DND-41 (cell line): ENCODE measurements at regions not wholly inside any gene's neighbourhood (a gene's known extent, or its start where the extent isn't known, plus 50 kb on each side); places are given as distances from the start of the nearest gene placed in this dataset.

Experiments used
- ATAC-seq: fragments of 200-7000 bp; cut with Tn5 transposase; 3 replicates; pipeline ENCODE4 v1.9.1; 2021; ENCODE audit warnings: low read depth; ENCODE audit not compliant: insufficient read depth
- DNase-seq: peaks from one replicate; pipeline ENCODE4 v3.0.0-alpha.2; 2020
- H2AFZ ChIP-seq: 2 replicates; pipeline ENCODE4 v1.6.0; 2012; ENCODE audit warnings: low read depth, low read length
- H3K27ac ChIP-seq: 2 replicates; pipeline ENCODE4 v1.5.1; 2012; ENCODE audit warnings: low read length, inconsistent platforms
- H3K27me3 ChIP-seq: fragments of 200-600 bp; sonication (generic); 2 replicates; pipeline ENCODE4 v1.6.0; 2012; ENCODE audit warnings: low read length, mild to moderate bottlenecking, inconsistent platforms; ENCODE audit not compliant: insufficient read depth, poor library complexity
- H3K36me3 ChIP-seq: 2 replicates; pipeline ENCODE4 v1.5.1; 2012; ENCODE audit warnings: low read length, inconsistent platforms; ENCODE audit not compliant: insufficient read depth
- H3K4me1 ChIP-seq: 2 replicates; pipeline ENCODE4 v1.5.1; 2012; ENCODE audit warnings: mild to moderate bottlenecking, low read length; ENCODE audit not compliant: insufficient read depth
- H3K4me2 ChIP-seq: 2 replicates; pipeline ENCODE4 v1.6.0; 2012; ENCODE audit warnings: mild to moderate bottlenecking, moderate library complexity, low read length, inconsistent platforms; ENCODE audit not compliant: insufficient read depth
- H3K4me3 ChIP-seq, 2 experiments: fragments of 200-600 bp in 1 of 2; shearing (Covaris generic) in 1 of 2; 2 replicates each; pipeline ENCODE4 v1.5.1; 2012 to 2016; ENCODE audit warnings: inconsistent platforms in 2 of 2, low read length in 2 of 2, mild to moderate bottlenecking in 2 of 2, low read depth in 1 of 2, moderate library complexity in 1 of 2
- H3K79me2 ChIP-seq: 2 replicates; pipeline ENCODE4 v1.6.0; 2012; ENCODE audit warnings: low read length, inconsistent platforms; ENCODE audit not compliant: insufficient read depth
- H3K9ac ChIP-seq: 2 replicates; pipeline ENCODE4 v1.6.0; 2012; ENCODE audit warnings: low read depth, mild to moderate bottlenecking, inconsistent platforms, low read length, moderate library complexity
- H3K9me3 ChIP-seq: 2 replicates; pipeline ENCODE4 v1.5.1; 2012; ENCODE audit warnings: low read length, moderate library complexity, mild to moderate bottlenecking, inconsistent platforms; ENCODE audit not compliant: insufficient read depth, severe bottlenecking
- H4K20me1 ChIP-seq: 2 replicates; pipeline ENCODE4 v1.6.0; 2012; ENCODE audit warnings: low read length; ENCODE audit not compliant: insufficient read depth
- CTCF ChIP-seq: IDR thresholded peaks from 2 replicates; pipeline ENCODE4 v1.5.1; 2012; ENCODE audit warnings: borderline replicate concordance, low read length, moderate library complexity, mild to moderate bottlenecking; ENCODE audit not compliant: poor library complexity, severe bottlenecking; ENCODE audit errors: extremely low read depth
- EZH2 ChIP-seq: IDR thresholded peaks from 3 replicates; pipeline ENCODE4 v1.6.1; 2012; ENCODE audit warnings: borderline replicate concordance, low read depth, mild to moderate bottlenecking, moderate library complexity, low read length, inconsistent platforms; ENCODE audit not compliant: severe bottlenecking

GRCh38 chr12:24731596-24731995, 217.3 kb downstream of the BCAT1 start:
- no peak overlapping the region for H3K27ac ChIP-seq
- no peaks in the 10 kb centered on the region for H3K27me3 ChIP-seq
- no peaks in the 10 kb centered on the region for H4K20me1 ChIP-seq
- DNase-seq (no peak), ATAC-seq (no peak)
- H3K4me2 ChIP-seq = no peak overlapping the region
- H3K9me3 ChIP-seq = no peaks in the 10 kb centered on the region
- no peak overlapping the region; the same call in 1 of the 2 replicates for H2AFZ ChIP-seq
- no peak overlapping the region for H3K9ac ChIP-seq
- no peak overlapping the region for H3K4me3 ChIP-seq
- no peaks in the 10 kb centered on the region for H3K79me2 ChIP-seq
- peaks cover 28% of the 10 kb centered on the region; the same call in 1 of the 2 replicates for H3K4me1 ChIP-seq
- TF ChIP-seq EZH2 = no peak
- no peak for TF ChIP-seq CTCF
- H3K36me3 ChIP-seq = no peaks in the 10 kb centered on the region

- H3K36me3 ChIP-seq = no peaks in the 10 kb centered on the region
- no peak overlapping the region for H3K4me2 ChIP-seq
- H3K79me2 ChIP-seq = no peaks in the 10 kb centered on the region
- ATAC-seq = 0 out of 3 replicates have a peak, but pooled peaks have one; percentile 44
- H3K4me3 ChIP-seq = no peak overlapping the region
- TF ChIP-seq CTCF = no peak
- TF ChIP-seq EZH2 = no peak
- no peak for DNase-seq
- no peak overlapping the region for H3K9ac ChIP-seq
- H2AFZ ChIP-seq = no peak overlapping the region
- H3K9me3 ChIP-seq = no peaks in the 10 kb centered on the region
- H4K20me1 ChIP-seq = no peaks in the 10 kb centered on the region
- H3K4me1 ChIP-seq = peaks cover 30% of the 10 kb centered on the region; the same call in 1 of the 2 replicates
- no peak overlapping the region for H3K27ac ChIP-seq
- no peaks in the 10 kb centered on the region for H3K27me3 ChIP-seq
Observed at GRCh38 chr12:24730489-24730896, 218.4 kb downstream of the BCAT1 start.

- no peak overlapping the region for H3K27ac ChIP-seq
- H3K4me2 ChIP-seq = no peak overlapping the region
- no peak overlapping the region for H3K4me3 ChIP-seq
- H3K79me2 ChIP-seq = no peaks in the 10 kb centered on the region
- H3K27me3 ChIP-seq = no peaks in the 10 kb centered on the region
- H3K9ac ChIP-seq = no peak overlapping the region
- no peak for TF ChIP-seq EZH2
- no peak for TF ChIP-seq CTCF
- H2AFZ ChIP-seq = no peak overlapping the region
- H3K9me3 ChIP-seq = no peaks in the 10 kb centered on the region
- no peaks in the 10 kb centered on the region for H4K20me1 ChIP-seq
- no peaks in the 10 kb centered on the region for H3K36me3 ChIP-seq
- no peak for DNase-seq
- H3K4me1 ChIP-seq = peaks cover 30% of the 10 kb centered on the region; the same call in 1 of the 2 replicates
- ATAC-seq = no peak
Observed at GRCh38 chr12:24728826-24729225, 220.1 kb downstream of the BCAT1 start.

DNA sequence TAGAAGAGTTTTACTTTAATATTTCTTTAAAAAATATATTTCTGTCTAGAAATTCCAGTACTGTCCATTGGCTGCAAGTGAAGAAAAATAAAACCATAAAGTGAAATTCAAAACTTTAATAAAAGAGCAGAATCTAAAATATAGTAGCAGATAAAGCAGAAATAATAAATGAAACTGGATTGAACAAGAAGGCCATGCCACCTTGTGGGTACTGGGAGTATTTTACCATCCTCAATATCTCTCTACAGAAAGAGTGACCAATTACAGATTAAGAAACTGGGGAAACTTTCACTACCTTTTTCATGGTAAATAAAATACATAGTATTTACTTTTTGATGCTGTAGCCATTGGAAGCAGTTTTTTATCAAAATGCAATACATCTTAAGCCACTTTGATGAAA, 220.5 kb downstream of the BCAT1 start:
- Histone ChIP-seq H3K9ac (no peak overlapping the region), H3K9me3 (no peaks in the 10 kb centered on the region), H3K4me2 (no peak overlapping the region), H3K4me3 (no peak overlapping the region), H2AFZ (no peak overlapping the region), H3K4me1 (peaks cover 30% of the 10 kb centered on the region; the same call in 1 of the 2 replicates), H4K20me1 (no peaks in the 10 kb centered on the region), H3K36me3 (no peaks in the 10 kb centered on the region), H3K27ac (no peak overlapping the region), H3K27me3 (no peaks in the 10 kb centered on the region), H3K79me2 (no peaks in the 10 kb centered on the region)
- ATAC-seq (peak; percentile 68; the same call in 2 of the 3 replicates), DNase-seq (peak; percentile 25)
- TF ChIP-seq EZH2 (no peak), CTCF (peak; percentile 74)
